C4-2B (cell line): ENCODE measurements at regions not wholly inside any gene's neighbourhood (a gene's known extent, or its start where the extent isn't known, plus 50 kb on each side); places are given as distances from the start of the nearest gene placed in this dataset.

Experiments
- H3K27ac ChIP-seq: fragments of 450-650 bp; 2 replicates; pipeline ENCODE4 v1.5.1; 2017
- ZFX ChIP-seq: fragments of 450-650 bp; IDR thresholded peaks from 2 replicates; pipeline ENCODE4 v1.6.1; 2017
- TF ChIP-seq, protein P1 (sequence below): fragments of 450-650 bp; conservative IDR thresholded peaks from 2 replicates; pipeline ENCODE4 v1.5.1; 2017; ENCODE audit warnings: mild to moderate bottlenecking

- no peak overlapping the region for H3K27ac ChIP-seq
- TF ChIP-seq, protein P1, sequence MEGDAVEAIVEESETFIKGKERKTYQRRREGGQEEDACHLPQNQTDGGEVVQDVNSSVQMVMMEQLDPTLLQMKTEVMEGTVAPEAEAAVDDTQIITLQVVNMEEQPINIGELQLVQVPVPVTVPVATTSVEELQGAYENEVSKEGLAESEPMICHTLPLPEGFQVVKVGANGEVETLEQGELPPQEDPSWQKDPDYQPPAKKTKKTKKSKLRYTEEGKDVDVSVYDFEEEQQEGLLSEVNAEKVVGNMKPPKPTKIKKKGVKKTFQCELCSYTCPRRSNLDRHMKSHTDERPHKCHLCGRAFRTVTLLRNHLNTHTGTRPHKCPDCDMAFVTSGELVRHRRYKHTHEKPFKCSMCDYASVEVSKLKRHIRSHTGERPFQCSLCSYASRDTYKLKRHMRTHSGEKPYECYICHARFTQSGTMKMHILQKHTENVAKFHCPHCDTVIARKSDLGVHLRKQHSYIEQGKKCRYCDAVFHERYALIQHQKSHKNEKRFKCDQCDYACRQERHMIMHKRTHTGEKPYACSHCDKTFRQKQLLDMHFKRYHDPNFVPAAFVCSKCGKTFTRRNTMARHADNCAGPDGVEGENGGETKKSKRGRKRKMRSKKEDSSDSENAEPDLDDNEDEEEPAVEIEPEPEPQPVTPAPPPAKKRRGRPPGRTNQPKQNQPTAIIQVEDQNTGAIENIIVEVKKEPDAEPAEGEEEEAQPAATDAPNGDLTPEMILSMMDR, result no peak
Measured at GRCh38 chr6:105774247-105774646, 311.9 kb upstream of the PRDM1 start.

- TF ChIP-seq ZFX, result no peak
- TF ChIP-seq, protein P1, result no peak
- H3K27ac ChIP-seq, result no peak overlapping the region
Measured at GRCh38 chr6:105771313-105771970, 314.7 kb upstream of the PRDM1 start.

GRCh38 chr6:105769987-105770386, 316.1 kb upstream of the PRDM1 start:
- no peak for TF ChIP-seq ZFX
- TF ChIP-seq, protein P1, result no peak

DNA sequence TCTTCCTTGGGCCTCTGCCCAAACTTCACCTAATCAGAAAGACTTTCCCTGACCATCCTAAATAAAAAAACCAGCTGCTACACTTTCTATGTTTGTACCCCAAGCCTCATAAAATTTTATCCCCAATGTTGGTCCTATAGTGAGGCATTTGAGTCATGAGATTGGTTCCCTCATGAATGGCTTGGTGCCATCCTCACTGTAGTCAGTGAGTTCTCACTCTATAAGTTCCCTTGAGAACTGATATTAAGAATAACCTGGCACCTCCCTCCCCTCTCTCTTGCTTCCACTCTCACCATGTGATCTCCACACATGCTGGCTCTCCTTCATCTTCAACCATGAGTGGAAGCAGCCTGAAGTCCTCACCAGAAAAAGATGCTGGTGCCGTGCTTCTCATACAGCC, 316.9 kb upstream of the PRDM1 start:
- H3K27ac ChIP-seq, result no peak overlapping the region
- no peak for TF ChIP-seq ZFX
- TF ChIP-seq, protein P1, result no peak

More at GRCh38 chr6:105769987-105770386, 316.1 kb upstream of the PRDM1 start:
- H3K27ac ChIP-seq, result no peak overlapping the region

DNA sequence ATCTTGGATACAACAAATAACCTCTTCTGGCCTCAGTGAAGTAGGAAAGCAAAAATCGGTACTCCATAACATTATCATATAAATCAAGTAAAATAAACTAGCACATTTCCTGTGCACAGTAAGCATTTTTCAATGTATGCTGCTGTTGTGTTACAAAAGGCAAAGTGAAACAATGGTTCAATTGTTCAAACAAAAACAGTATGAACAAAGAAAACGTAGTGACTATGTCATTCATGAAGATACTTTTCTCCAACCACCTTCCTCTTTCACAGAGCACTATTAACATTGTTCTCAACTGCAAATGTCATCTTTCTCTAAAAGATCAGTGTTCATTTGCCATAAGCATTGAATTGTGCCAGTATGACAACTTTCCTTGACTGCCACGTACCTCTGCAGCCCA, 318.6 kb upstream of the PRDM1 start:
- TF ChIP-seq, protein P1, result no peak
- TF ChIP-seq ZFX, result no peak
- H3K27ac ChIP-seq, result no peak overlapping the region

DNA sequence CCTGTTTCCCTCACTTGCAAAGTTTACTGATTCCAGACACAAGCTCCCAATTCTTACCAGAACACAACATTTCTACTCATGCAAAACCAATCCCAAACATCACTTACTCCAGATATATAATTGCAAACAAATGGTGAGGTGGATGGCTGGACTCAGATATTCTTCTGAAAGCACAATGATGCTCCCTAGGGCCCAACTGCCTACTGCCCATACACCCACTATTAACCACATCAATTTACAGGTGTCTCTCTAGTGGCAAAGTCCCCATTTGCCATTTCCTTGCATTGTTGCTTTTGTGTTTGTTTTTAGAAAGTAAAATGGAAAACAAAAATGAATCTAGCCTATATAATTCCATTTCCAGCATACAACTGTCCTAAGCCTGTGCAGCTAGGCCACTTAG, 320.9 kb upstream of the PRDM1 start:
- H3K27ac ChIP-seq, result no peak overlapping the region
- TF ChIP-seq ZFX, result no peak

DNA sequence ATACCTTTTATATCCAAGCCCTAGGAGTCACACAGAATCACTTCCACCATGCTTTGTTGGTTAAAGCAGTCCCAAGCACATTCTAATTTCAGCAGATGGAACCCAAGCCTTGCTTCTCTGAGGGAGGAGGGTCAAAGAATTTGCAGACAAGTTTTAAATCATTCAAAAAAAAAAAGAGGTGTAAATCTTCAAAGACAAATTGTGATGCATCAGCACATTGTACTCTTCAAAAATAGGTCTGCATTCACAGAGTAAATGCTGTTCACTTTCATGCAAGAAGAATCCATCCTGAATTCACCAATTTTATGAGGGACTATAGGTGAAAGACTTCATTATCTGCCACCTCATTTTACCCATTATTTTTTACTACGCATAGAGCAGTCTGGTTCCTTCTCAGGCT, 321.8 kb upstream of the PRDM1 start:
- H3K27ac ChIP-seq, result no peak overlapping the region
- no peak for TF ChIP-seq ZFX
- TF ChIP-seq, protein P1, result no peak

DNA sequence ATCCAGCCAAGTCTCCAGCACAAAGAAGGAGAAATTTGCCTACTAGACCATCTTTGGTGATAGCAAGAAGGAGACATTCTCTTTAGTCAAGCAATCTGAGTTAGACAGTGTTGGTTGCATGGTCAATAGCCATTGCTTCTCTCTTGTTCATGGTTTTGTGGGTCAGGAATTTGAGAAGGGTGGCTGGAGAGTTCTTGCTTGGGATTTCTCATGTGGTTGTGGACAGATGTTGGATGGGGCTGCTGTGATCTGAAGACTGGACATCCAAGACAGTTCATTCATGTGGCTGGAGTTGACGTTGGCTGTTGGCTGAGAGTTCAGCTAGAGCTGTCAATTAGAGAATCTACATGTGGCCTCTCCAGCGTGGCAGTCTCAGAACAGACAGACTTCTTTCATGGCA, 322.3 kb upstream of the PRDM1 start:
- H3K27ac ChIP-seq, result no peak overlapping the region
- TF ChIP-seq, protein P1, result no peak
- no peak for TF ChIP-seq ZFX
